HG02588 (cell line): ENCODE measurements at regions not wholly inside any gene's neighbourhood (a gene's known extent, or its start where the extent isn't known, plus 50 kb on each side); places are given as distances from the start of the nearest gene placed in this dataset.

ENCODE experiments used
- ATAC-seq: cut with Tn5 transposase; IDR thresholded peaks from one replicate; pipeline ENCODE4 v1.9.1; 2021; ENCODE audit warnings: mild to moderate bottlenecking, moderate library complexity; ENCODE audit not compliant: unreplicated experiment

GRCh38 chr7:131964203-131964602, 407.8 kb upstream of the PODXL start:
- ATAC-seq = no peak

- ATAC-seq = no peak
Measured at GRCh38 chr7:131961054-131961680, 404.7 kb upstream of the PODXL start.

GRCh38 chr7:131959106-131959812, 402.8 kb upstream of the PODXL start:
- ATAC-seq = no peak

- no peak for ATAC-seq
Measured at GRCh38 chr7:131957338-131958020, 401.1 kb upstream of the PODXL start.

GRCh38 chr7:131956864-131957263, 400.4 kb upstream of the PODXL start:
- ATAC-seq = no peak

- ATAC-seq = no peak
Measured at GRCh38 chr7:131955679-131956078, 399.3 kb upstream of the PODXL start.

- no peak for ATAC-seq
Measured at GRCh38 chr7:131953184-131953583, 396.8 kb upstream of the PODXL start.

- no peak for ATAC-seq
Measured at GRCh38 chr7:131952365-131952764, 395.9 kb upstream of the PODXL start.

- ATAC-seq = no peak
Measured at GRCh38 chr7:131950758-131951157, 394.3 kb upstream of the PODXL start.

GRCh38 chr7:131949659-131950058, 393.2 kb upstream of the PODXL start:
- ATAC-seq = no peak

GRCh38 chr7:131948434-131949053, 392.1 kb upstream of the PODXL start:
- no peak for ATAC-seq

- no peak for ATAC-seq
Measured at GRCh38 chr7:131947661-131948060, 391.2 kb upstream of the PODXL start.

- ATAC-seq = no peak
Measured at GRCh38 chr7:131945957-131946544, 389.6 kb upstream of the PODXL start.

GRCh38 chr7:131945313-131945911, 389.0 kb upstream of the PODXL start:
- ATAC-seq = no peak

- ATAC-seq = no peak
Measured at GRCh38 chr7:131944556-131945069, 388.2 kb upstream of the PODXL start.

- no peak for ATAC-seq
Measured at GRCh38 chr7:131943646-131944045, 387.2 kb upstream of the PODXL start.

GRCh38 chr7:131943211-131943610, 386.8 kb upstream of the PODXL start:
- no peak for ATAC-seq

- no peak for ATAC-seq
Measured at GRCh38 chr7:131942287-131943150, 386.1 kb upstream of the PODXL start.

GRCh38 chr7:131941291-131941690, 384.9 kb upstream of the PODXL start:
- no peak for ATAC-seq
